Activated T-cell treated with anti-CD3 and anti-CD28 coated beads for 1 hour (primary cell): ENCODE measurements at regions not wholly inside any gene's neighbourhood (a gene's known extent, or its start where the extent isn't known, plus 50 kb on each side); places are given as distances from the start of the nearest gene placed in this dataset.

Experiments used
- DNase-seq: peaks from one replicate; pipeline ENCODE4 v3.0.0-alpha.2; 2020; ENCODE audit warnings: low read depth

DNA sequence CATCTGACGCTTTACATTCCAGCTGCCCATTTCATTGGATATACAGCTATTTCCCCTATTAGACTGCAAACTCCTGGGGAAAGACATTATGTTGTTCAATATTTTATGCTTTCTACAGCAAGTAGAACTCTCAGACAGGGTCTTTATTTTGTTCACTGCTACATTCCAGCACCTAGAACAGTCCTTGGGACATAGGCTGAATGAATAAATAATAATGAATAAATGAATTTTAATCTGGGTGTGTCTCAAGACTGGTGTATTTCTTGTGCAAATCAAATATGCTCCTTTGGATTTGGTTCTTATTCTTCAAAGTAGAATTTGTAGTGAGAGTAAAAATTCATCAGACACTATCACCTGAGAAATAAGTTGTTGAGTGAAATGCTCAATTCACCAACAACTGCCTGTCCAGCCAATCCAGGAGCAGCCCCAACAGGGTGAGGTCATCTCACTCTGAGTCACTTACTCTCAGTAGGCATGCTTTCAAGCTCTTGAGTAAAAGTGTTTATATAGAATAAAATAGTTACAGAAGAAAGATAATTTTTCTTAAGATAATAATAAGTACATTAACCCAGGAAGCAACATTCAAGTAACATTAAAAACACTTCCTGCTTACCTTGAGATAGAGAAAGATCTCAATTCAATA is 287.5 kb upstream of the NPVF start:
- no peak for DNase-seq

DNA sequence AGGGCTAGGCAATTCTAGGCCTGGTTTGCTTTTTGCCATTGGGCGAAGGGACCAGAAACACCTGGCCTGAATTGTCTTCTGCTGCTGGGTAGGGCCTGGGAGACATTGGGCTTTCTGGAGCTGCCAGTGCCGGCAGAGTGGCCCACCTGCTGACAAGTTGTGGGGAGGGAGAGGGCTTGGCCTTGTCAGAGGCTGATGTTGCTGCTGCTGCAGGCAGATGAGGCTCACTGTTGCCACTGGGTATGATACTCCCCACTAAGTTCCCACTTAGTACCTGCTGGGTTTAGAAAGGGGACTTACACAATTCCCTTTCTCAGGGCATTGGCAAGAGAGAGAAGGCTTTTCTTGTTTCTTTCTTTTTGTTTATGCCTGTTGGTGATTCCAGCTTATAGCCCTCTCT is 289.6 kb upstream of the NPVF start:
- no peak for DNase-seq

DNA sequence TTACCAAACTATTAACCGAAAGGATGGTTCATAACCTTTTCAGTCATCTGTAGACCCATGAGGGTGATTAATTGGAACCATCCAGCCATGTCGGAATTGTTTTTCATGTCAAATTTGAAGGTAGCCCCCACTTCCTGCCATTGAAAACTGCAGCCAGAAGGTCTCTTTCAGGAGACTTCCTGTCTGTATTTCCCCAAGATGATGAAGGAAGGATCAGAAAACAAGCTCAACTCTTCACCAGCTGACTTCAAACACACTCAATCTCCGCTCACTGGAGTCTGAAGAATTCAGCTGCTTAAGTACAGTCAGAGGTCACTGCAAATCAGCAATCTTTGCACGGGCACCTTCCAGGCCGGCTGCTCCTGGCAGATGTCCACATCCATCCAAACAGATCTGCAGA is 291.7 kb upstream of the NPVF start:
- DNase-seq: no peak

DNA sequence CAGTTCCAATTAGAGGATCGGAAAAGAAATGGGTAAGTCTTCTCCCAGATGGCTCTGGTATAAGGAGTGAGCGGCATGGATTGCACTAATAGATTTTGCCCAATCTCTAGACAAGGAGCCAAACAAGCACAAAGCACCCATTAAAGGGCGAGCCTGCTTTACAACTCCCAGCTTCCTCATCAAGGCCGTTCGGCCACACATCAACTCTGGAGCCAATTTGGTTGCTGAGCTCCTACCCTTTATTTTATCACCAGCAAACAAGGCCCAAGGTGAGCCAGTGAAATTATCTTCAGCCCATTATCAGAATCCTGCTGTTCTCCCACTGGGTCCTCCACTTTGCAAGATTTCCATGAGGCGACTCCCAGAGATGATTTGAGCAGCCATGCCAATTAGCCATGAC is 292.2 kb upstream of the NPVF start:
- no peak for DNase-seq

DNA sequence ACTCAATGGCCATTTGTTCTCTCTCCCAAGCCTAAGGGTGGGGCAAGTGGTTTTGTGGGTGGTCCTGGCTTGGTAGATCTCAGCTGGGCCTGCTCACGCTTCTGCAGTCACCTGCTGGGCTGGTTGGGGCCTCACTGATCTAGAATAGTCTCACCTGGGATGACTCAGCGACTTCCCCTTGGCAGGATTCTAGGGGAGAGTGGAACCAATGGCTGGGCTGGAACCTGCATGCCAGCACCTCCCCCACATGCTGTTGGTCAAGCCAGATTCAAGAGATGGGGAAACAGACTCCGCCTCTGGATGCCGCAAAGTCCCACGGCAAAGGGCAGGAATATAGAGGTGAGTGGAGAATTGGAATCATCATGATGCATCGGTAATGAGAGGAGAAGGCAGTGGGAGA is 292.9 kb upstream of the NPVF start:
- no peak for DNase-seq

DNA sequence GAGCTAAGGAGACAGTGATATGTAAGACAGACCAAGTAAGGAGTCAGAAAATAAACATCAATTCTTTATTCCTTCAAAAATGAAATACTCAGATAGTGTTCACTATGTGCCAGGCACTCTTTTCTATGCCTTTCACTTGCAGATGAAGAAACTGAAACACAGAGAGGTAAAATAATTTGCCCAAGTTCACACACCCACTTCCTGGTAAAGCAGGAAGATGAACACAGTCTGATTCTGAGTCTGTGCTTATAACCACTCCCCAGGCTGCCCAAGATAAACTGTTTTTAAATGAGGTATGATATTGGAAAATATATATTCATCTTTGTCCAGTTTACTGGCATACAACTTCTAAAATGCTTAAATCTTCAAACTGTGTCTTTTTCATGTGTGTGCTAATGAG is 294.4 kb upstream of the NPVF start:
- no peak for DNase-seq

- no peak for DNase-seq
Observed at GRCh38 chr7:25527665-25528170, 299.4 kb upstream of the NPVF start.

DNA sequence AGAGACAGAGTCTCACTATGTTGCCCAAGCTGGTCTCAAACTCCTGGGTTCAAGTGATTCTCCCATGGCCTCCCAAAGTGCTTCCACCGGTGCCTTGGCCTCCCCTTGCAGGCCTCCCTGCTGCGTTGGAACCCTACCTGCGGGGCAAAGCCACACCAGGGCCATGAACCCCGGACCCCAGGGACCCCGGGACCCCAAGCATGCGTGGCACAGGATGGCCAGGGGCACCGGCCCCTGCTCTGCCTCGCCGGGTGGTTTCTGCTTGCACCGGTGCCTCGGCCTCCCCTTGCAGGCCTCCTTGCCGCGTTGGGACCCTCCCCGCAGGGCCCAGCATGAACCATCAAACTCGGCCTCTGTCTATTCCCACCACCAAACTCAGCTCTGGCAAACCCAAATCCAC is 301.0 kb upstream of the NPVF start:
- no peak for DNase-seq

DNA sequence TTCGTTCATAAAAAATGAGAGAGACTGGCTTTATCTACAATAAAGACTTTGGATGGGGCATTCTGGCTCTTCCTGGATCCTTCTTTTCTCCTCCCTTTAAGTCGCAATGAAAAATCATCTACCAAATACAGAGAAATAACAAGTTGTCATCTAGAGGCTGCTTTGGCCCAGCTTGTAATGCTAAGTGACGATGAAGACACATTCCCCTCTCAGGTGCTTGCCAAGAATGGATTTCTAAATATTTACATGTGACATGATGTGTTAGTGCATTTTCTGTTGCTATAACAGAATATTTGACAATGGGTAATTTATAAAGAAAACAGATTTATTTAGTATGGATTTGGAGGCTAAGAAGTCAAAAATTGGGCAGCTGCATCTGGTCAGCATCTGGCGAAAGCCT is 308.6 kb upstream of the NPVF start:
- no peak for DNase-seq

- no peak for DNase-seq
Observed at GRCh38 chr7:25537662-25538375, 309.5 kb upstream of the NPVF start.

GRCh38 chr7:25541094-25541821 is 313.0 kb upstream of the NPVF start:
- DNase-seq: no peak

DNA sequence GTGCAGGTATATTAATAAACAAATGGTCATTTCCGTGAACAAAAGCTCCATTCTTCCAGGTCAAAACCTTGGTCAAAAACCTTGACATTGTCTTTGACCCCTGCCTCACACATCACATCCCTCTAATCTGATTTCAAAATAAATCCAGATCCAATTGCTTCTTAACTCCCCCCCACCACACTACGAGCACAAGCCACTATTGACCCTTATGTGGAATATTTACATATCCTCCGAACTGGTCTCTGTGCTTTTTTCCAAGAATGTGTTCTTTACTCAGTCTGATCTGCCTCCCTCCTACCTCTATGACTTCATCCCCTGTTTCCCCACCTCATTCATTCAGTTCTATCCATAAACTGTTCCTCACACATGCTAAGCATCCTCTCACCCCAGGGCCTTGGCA is 313.6 kb upstream of the NPVF start:
- DNase-seq: no peak

GRCh38 chr7:25543210-25543609 is 314.9 kb upstream of the NPVF start:
- DNase-seq: no peak

DNA sequence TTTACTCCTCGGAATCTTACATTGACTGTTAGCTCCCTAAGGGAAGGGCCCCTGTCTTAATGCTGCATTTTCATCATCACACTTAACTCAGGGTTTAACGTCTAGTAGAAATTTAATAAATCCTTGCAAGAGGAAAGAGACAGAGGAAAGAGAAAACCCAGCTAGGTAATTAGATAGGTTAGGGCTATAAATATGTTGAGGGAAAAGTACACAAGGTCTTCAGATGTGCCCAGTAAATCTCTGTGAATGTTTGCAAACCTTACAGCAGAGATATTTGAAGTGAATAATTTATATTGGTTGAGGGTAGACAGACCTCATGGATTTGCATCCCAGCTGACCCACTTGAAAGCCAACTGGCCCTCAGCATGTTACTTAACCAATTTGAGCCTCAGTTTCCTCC is 315.5 kb upstream of the NPVF start:
- no peak for DNase-seq

DNA sequence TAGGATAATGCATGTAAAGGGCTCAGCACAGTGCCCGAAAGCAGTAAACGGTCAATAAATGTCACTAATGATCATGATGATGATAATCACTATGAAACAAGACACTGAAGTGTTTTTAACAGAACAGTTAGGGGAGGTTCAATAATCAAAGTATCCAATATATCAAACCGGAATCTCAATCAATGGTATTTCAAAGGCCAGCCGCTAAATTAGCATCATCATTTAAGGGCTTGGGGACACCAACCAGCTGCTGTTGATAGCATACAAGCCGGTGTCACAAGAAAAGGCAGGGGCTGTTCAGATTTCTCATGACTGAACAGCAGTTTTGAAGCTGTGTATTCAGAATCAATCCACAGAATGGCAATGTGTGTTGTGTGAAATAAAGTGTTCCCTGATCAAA is 316.0 kb upstream of the NPVF start:
- no peak for DNase-seq

GRCh38 chr7:25545124-25546008 is 317.1 kb upstream of the NPVF start:
- DNase-seq: no peak

DNA sequence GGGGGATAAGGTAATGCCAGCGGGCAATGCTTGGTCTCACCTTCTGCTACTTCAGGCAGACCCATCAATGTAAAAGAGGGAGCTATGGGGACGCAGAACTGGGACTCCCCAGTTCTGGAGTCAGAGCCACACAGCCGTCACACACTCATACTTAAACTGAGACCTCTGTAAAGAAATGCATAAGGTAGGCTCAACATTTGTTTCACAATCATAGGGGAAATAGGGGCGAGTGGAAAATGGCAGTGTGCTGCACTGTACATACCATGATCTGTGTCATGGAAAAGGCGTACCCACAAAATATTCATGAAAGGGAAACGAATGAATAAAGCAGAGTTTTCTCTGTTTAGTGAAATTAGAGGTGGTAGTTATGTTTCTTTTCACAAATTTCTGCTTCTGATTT is 318.0 kb upstream of the NPVF start:
- DNase-seq: no peak

- no peak for DNase-seq
Observed at GRCh38 chr7:25549271-25549921, 321.1 kb upstream of the NPVF start.

DNA sequence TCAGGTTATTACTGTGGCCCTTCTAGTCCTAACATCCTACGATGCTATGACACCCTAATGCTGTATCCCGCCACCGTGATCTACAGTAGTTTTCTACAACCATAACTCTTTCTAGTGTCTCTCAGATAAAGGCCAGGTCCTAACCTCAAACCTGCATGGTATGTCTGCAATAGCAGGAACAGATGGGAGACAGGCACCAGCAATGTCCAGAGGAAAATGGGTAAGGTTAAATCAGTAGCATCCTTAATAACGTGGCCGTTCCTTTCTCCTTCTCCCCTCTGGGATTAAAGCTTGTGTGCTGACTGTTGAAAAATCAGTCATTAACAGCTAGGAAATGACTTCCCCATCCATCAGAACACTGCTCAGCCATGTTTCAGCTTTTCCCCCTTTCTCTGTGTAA is 321.9 kb upstream of the NPVF start:
- no peak for DNase-seq

GRCh38 chr7:25552998-25553397 is 324.7 kb upstream of the NPVF start:
- no peak for DNase-seq

GRCh38 chr7:25553580-25554291 is 325.4 kb upstream of the NPVF start:
- DNase-seq: no peak
